ENCODE measurements at regions not wholly inside any gene's neighbourhood (a gene's known extent, or its start where the extent isn't known, plus 50 kb on each side); places are given as distances from the start of the nearest gene placed in this dataset.

GRCh38 chr17:13073018-13073417, 55.2 kb upstream of the ELAC2 start:
- Histone ChIP-seq H2AFZ (ENCODE audit: low read length) (no peak overlapping the region), H2BK120ac (replicated peaks; ENCODE audit: low read depth, low read length) (no peak overlapping the region), H3K4me2 (ENCODE audit: insufficient read depth in 1 of 2, low read depth in 2 of 2, low read length in 2 of 2) (no peak overlapping the region), H3K27me3 (replicated peaks in 1 of 4; ENCODE audit: control insufficient read depth in 3 of 4, extremely low read depth in 1 of 4, insufficient read depth in 3 of 4, low read length in 3 of 4) (no peaks in the 10 kb centered on the region), H4K20me1 (replicated peaks in 1 of 2; ENCODE audit: control insufficient read depth in 1 of 2, insufficient read depth in 2 of 2, low read length in 2 of 2) (no peaks in the 10 kb centered on the region), H3K23ac (ENCODE audit: insufficient read length) (no peak overlapping the region), H4K8ac (ENCODE audit: extremely low read depth, insufficient read depth, low read length) (no peak overlapping the region), H3K4me1 (replicated peaks in 1 of 4; ENCODE audit: control insufficient read depth in 3 of 4, insufficient read depth in 4 of 4, low read length in 3 of 4) (no peaks in the 10 kb centered on the region), H3K23me2 (ENCODE audit: low read depth, low read length) (no peaks in the 10 kb centered on the region), H3K79me2 (ENCODE audit: control insufficient read depth in 1 of 2, insufficient read depth in 2 of 2, low read length in 2 of 2) (no peaks in the 10 kb centered on the region), H2AK5ac (ENCODE audit: low read depth, low read length) (no peak overlapping the region), H4K5ac (ENCODE audit: insufficient read length, low read depth, low read length) (no peak overlapping the region), H3K4ac (replicated peaks; ENCODE audit: insufficient read length, low read depth, low read length) (no peak overlapping the region), H3K4me3 (ENCODE audit: extremely low read depth in 1 of 4, insufficient read depth in 2 of 4, low read depth in 3 of 4, low read length in 4 of 4) (no peak overlapping the region), H3K18ac (ENCODE audit: extremely low read depth, low read length) (no peak overlapping the region), H3K36me3 (ENCODE audit: control insufficient read depth in 2 of 4, insufficient read depth in 4 of 4, low read length in 3 of 4) (no peaks in the 10 kb centered on the region), H3K14ac (ENCODE audit: insufficient read length) (no peak overlapping the region), H2BK15ac (ENCODE audit: low read length) (no peak overlapping the region), H2BK5ac (ENCODE audit: low read depth, low read length) (no peak overlapping the region), H3K27ac (ENCODE audit: low read depth, low read length) (no peak overlapping the region), H3K56ac (replicated peaks; ENCODE audit: insufficient read length, low read depth, low read length) (no peak overlapping the region), H3K79me1 (ENCODE audit: low read depth, low read length) (no peaks in the 10 kb centered on the region), H2BK20ac (ENCODE audit: low read length) (no peak overlapping the region), H3K9ac (replicated peaks in 1 of 4; ENCODE audit: extremely low read depth in 1 of 4, low read depth in 3 of 4, low read length in 3 of 4) (no peak overlapping the region), H4K91ac (replicated peaks; ENCODE audit: insufficient read length, low read length) (no peak overlapping the region), H2BK12ac (ENCODE audit: low read depth, low read length) (no peak overlapping the region), H3K9me3 (ENCODE audit: insufficient read depth in 2 of 2, low read depth in 1 of 2, low read length in 1 of 2) (no peaks in the 10 kb centered on the region)
- DNase-seq (ENCODE audit: low read depth in 1 of 2, low spot score in 2 of 2) (no peak), FAIRE-seq (no peak)
- ChIA-PET CTCF (ENCODE audit: partially characterized antibody) (interaction anchor here (0.9 to 1.1 kb wide), 3 partner anchors 9 to 42 kb away, joined by 3 to 4 read pairs (median 3); no protein-coding TSS in a partner anchor), POLR2A (ENCODE audit: partially characterized antibody) (no interaction called here)
- 93% methylated on average over 4 of the region's 4 CpGs; no CpG with 5 or more reads in 1 of the 2 experiments for WGBS, 2 experiments (ENCODE audit: extremely low coverage in 1 of 2, insufficient coverage in 1 of 2, insufficient read length in 1 of 2, insufficient replicate concordance in 2 of 2, low coverage in 1 of 2, low lambda C conversion rate in 2 of 2, missing lambda C conversion rate in 1 of 2)
- TF ChIP-seq YY1 (IDR thresholded peaks at IDR 0.05; ENCODE audit: low read depth, low read length) (no peak), KDM4A (IDR thresholded peaks at IDR 0.05; ENCODE audit: low read depth, low read length, severe bottlenecking) (no peak), FOSL1 (IDR thresholded peaks at IDR 0.05; ENCODE audit: insufficient read depth, low read depth, low read length) (no peak), BRCA1 (IDR thresholded peaks at IDR 0.05; ENCODE audit: low read depth, low read length) (no peak), SP2 (IDR thresholded peaks at IDR 0.05; ENCODE audit: low read length) (no peak), BCL11A (IDR thresholded peaks at IDR 0.05; ENCODE audit: low read depth in 2 of 2, low read length in 2 of 2) (no peak), TEAD4 (IDR thresholded peaks at IDR 0.05; ENCODE audit: low read depth, low read length) (no peak), RFX5 (IDR thresholded peaks at IDR 0.05; ENCODE audit: borderline replicate concordance, low read depth, low read length) (no peak), TBP (IDR thresholded peaks at IDR 0.05; ENCODE audit: low read depth, low read length) (no peak), EGR1 (IDR thresholded peaks at IDR 0.05; ENCODE audit: borderline replicate concordance, low read depth, low read length) (no peak), POLR2A (IDR thresholded peaks at IDR 0.05; ENCODE audit: control extremely low read depth in 1 of 2, low read depth in 2 of 2, low read length in 2 of 2) (no peak), SAP30 (IDR thresholded peaks at IDR 0.05; ENCODE audit: insufficient read depth, insufficient replicate concordance, low read length) (no peak), CEBPB (IDR thresholded peaks at IDR 0.05; ENCODE audit: low read depth, low read length) (no peak), GTF2F1 (IDR thresholded peaks at IDR 0.05; ENCODE audit: borderline replicate concordance, low read depth, low read length) (no peak), ATF3 (IDR thresholded peaks at IDR 0.05; ENCODE audit: insufficient read depth, low read depth, low read length) (no peak), POU5F1 (IDR thresholded peaks at IDR 0.05; ENCODE audit: low read depth, low read length) (no peak)
